MM.1S (cell line): ENCODE measurements at regions not wholly inside any gene's neighbourhood (a gene's known extent, or its start where the extent isn't known, plus 50 kb on each side); places are given as distances from the start of the nearest gene placed in this dataset.

Source experiments
- DNase-seq: peaks from one replicate; pipeline ENCODE4 v3.0.0-alpha.2; 2015
- H2AFZ ChIP-seq: fragments of 300-600 bp; sonication (generic); 2 replicates; pipeline ENCODE4 v1.6.0; 2016; ENCODE audit warnings: antibody characterized with exemption, low read length
- H3F3A ChIP-seq: fragments of 300-600 bp; sonication (generic); 2 replicates; pipeline ENCODE4 v1.6.1; 2016; ENCODE audit warnings: mild to moderate bottlenecking, antibody characterized with exemption, low read length, moderate library complexity, mixed read lengths; ENCODE audit not compliant: insufficient read depth
- H3K27ac ChIP-seq: fragments of 300-600 bp; sonication (generic); 2 replicates; pipeline ENCODE4 v1.5.1; 2016; ENCODE audit warnings: mild to moderate bottlenecking, low read length
- H3K27me3 ChIP-seq: fragments of 300-600 bp; sonication (generic); replicated peaks from 2 replicates; pipeline ENCODE4 v1.6.0; 2016; ENCODE audit warnings: low read length; ENCODE audit not compliant: insufficient read depth
- H3K36me3 ChIP-seq: fragments of 300-600 bp; sonication (generic); replicated peaks from 2 replicates; pipeline ENCODE4 v1.6.1; 2016; ENCODE audit warnings: mild to moderate bottlenecking, low read length, mixed read lengths; ENCODE audit not compliant: insufficient read depth
- H3K4me1 ChIP-seq: fragments of 300-600 bp; sonication (generic); 2 replicates; pipeline ENCODE4 v1.6.1; 2016; ENCODE audit warnings: low read length, mixed read lengths
- H3K4me2 ChIP-seq: fragments of 300-600 bp; sonication (generic); 2 replicates; pipeline ENCODE4 v1.6.0; 2016; ENCODE audit warnings: low read depth, low read length
- H3K4me3 ChIP-seq: fragments of 300-600 bp; sonication (generic); 2 replicates; pipeline ENCODE4 v1.5.1; 2016; ENCODE audit warnings: low read length, mixed read lengths
- H3K79me2 ChIP-seq: fragments of 300-600 bp; sonication (generic); 2 replicates; pipeline ENCODE4 v1.6.1; 2016; ENCODE audit warnings: mixed run types, low read length, mixed read lengths
- H3K9ac ChIP-seq: fragments of 300-600 bp; sonication (generic); 2 replicates; pipeline ENCODE4 v1.6.1; 2016; ENCODE audit warnings: low read length, mixed read lengths
- H3K9me2 ChIP-seq: fragments of 300-600 bp; sonication (generic); replicated peaks from 2 replicates; pipeline ENCODE4 v1.6.1; 2016; ENCODE audit warnings: mild to moderate bottlenecking, low read length, mixed read lengths; ENCODE audit not compliant: insufficient read depth
- H3K9me3 ChIP-seq: fragments of 300-600 bp; sonication (generic); replicated peaks from 2 replicates; pipeline ENCODE4 v1.6.1; 2016; ENCODE audit warnings: mild to moderate bottlenecking, low read length, mixed read lengths; ENCODE audit not compliant: insufficient read depth
- H4K20me1 ChIP-seq: fragments of 300-600 bp; sonication (generic); 2 replicates; pipeline ENCODE4 v1.6.1; 2016; ENCODE audit warnings: mild to moderate bottlenecking, low read length, moderate library complexity, mixed read lengths; ENCODE audit not compliant: insufficient read depth
- EZH2 ChIP-seq: fragments of 300-600 bp; sonication (generic); optimal IDR thresholded peaks from 2 replicates; pipeline ENCODE3; 2017; ENCODE audit warnings: low read depth, mild to moderate bottlenecking, antibody characterized with exemption, low read length, mixed read lengths
- EZH2phosphoT487 ChIP-seq: fragments of 300-600 bp; sonication (generic); IDR thresholded peaks from 2 replicates; pipeline ENCODE4 v1.6.1; 2018; ENCODE audit warnings: antibody characterized with exemption, low read length
- TF ChIP-seq, protein P1 (sequence below): fragments of 300-600 bp; sonication (generic); IDR thresholded peaks from 2 replicates; pipeline ENCODE4 v1.5.1; 2016; ENCODE audit warnings: antibody characterized with exemption, low read length, mixed read lengths

DNA sequence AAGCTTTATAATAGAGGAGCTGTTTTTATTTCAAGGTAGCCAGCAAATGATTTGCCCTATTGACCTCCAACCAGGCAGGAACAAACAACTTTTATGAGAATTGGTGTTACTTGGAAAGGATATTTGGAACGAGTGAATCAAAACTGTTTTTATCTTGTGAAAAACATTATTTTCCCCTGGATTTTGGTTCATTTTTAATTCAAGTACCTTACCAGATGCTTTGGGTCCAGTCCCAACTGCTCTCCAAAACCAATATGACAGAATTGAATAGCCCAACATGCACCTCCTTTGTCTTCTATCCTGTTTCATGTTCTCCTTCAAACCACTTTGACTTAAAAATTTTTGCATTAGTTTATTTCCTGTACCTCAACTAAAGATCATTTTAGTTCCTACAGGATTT lies 178.6 kb upstream of the RBMS1 start:
- H3K27me3 ChIP-seq: no peaks in the 10 kb centered on the region
- H3K4me3 ChIP-seq: no peak overlapping the region
- no peak overlapping the region for H3K27ac ChIP-seq
- TF ChIP-seq, protein P1, sequence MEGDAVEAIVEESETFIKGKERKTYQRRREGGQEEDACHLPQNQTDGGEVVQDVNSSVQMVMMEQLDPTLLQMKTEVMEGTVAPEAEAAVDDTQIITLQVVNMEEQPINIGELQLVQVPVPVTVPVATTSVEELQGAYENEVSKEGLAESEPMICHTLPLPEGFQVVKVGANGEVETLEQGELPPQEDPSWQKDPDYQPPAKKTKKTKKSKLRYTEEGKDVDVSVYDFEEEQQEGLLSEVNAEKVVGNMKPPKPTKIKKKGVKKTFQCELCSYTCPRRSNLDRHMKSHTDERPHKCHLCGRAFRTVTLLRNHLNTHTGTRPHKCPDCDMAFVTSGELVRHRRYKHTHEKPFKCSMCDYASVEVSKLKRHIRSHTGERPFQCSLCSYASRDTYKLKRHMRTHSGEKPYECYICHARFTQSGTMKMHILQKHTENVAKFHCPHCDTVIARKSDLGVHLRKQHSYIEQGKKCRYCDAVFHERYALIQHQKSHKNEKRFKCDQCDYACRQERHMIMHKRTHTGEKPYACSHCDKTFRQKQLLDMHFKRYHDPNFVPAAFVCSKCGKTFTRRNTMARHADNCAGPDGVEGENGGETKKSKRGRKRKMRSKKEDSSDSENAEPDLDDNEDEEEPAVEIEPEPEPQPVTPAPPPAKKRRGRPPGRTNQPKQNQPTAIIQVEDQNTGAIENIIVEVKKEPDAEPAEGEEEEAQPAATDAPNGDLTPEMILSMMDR: no peak
- TF ChIP-seq EZH2phosphoT487: no peak
- H3K9ac ChIP-seq: no peak overlapping the region
- H3K9me2 ChIP-seq: no peaks in the 10 kb centered on the region
- no peaks in the 10 kb centered on the region for H3K79me2 ChIP-seq
- peaks cover 7% of the 10 kb centered on the region for H3F3A ChIP-seq
- H3K4me2 ChIP-seq: no peak overlapping the region
- H4K20me1 ChIP-seq: no peaks in the 10 kb centered on the region
- H2AFZ ChIP-seq: no peak overlapping the region
- peaks cover 27% of the 10 kb centered on the region for H3K4me1 ChIP-seq
- no peak for DNase-seq
- H3K36me3 ChIP-seq: no peaks in the 10 kb centered on the region
- no peaks in the 10 kb centered on the region for H3K9me3 ChIP-seq

DNA sequence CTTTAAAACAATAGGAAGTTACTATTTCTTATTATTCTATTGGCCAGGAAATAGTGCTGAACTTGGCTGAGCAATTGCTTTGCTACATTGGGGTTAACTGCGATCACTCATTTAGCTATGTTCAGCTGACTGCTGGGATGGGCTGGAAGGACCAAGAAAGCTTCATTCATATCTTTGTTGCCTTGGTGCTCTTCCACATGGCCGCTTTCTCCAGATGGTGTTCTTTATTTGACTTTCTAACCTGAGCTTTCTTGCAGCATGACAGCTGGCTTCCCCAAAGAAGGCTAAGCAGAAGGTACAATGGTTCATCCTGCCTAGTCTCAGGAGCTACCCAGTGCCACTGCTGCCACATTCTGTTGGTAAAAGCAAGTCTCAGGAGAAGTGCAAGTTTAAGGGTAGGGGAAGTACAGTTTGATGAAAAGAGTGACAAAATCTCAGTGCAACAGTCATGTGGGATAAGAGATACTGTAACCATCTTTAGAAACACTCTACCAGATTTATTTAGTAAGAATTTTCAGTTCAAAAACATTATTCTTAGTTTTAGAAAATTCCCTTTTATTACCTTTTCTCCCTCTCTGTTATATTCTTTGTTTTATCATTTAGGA lies 180.6 kb upstream of the RBMS1 start:
- Histone ChIP-seq H3F3A (no peaks in the 10 kb centered on the region), H3K27me3 (no peaks in the 10 kb centered on the region), H3K4me3 (no peak overlapping the region), H3K9me2 (no peaks in the 10 kb centered on the region), H2AFZ (no peak overlapping the region), H3K27ac (no peak overlapping the region), H4K20me1 (no peaks in the 10 kb centered on the region), H3K79me2 (no peaks in the 10 kb centered on the region), H3K36me3 (no peaks in the 10 kb centered on the region), H3K9me3 (no peaks in the 10 kb centered on the region), H3K9ac (no peak overlapping the region), H3K4me1 (peaks cover 24% of the 10 kb centered on the region), H3K4me2 (no peak overlapping the region)
- TF ChIP-seq EZH2phosphoT487 (no peak), EZH2 (no peak)
- TF ChIP-seq, protein P1: no peak
- peak; percentile 20 for DNase-seq

DNA sequence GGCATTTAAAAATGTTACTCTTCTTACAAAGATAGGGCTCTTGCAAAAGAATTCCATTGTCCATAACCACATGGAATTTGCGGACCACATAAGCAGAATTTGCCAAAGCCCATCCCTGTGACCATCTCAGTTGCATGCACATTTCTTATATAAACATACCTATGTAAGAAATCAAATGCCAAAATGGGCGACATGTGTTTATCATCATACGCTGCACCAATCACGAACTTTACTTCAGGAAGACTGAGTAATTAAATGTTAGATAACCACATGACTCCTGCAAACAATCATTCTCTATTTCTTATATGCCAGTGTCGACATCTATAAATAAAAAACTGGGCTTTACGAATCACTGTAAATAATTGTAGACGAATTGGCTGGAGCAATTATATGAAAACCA lies 186.1 kb upstream of the RBMS1 start:
- Histone ChIP-seq H3K4me1 (peaks cover under 1% of the 10 kb centered on the region; the same call in 1 of the 2 replicates), H3K9me2 (no peaks in the 10 kb centered on the region), H3F3A (no peaks in the 10 kb centered on the region), H3K27ac (no peak overlapping the region), H3K36me3 (no peaks in the 10 kb centered on the region), H3K4me2 (no peak overlapping the region), H4K20me1 (no peaks in the 10 kb centered on the region), H3K79me2 (no peaks in the 10 kb centered on the region), H2AFZ (no peak overlapping the region), H3K4me3 (no peak overlapping the region), H3K9ac (no peak overlapping the region), H3K9me3 (no peaks in the 10 kb centered on the region), H3K27me3 (no peaks in the 10 kb centered on the region)
- TF ChIP-seq EZH2: no peak
- TF ChIP-seq, protein P1: no peak
- DNase-seq: no peak
